ENCODE measurements at regions not wholly inside any gene's neighbourhood (a gene's known extent, or its start where the extent isn't known, plus 50 kb on each side); places are given as distances from the start of the nearest gene placed in this dataset.

DNA sequence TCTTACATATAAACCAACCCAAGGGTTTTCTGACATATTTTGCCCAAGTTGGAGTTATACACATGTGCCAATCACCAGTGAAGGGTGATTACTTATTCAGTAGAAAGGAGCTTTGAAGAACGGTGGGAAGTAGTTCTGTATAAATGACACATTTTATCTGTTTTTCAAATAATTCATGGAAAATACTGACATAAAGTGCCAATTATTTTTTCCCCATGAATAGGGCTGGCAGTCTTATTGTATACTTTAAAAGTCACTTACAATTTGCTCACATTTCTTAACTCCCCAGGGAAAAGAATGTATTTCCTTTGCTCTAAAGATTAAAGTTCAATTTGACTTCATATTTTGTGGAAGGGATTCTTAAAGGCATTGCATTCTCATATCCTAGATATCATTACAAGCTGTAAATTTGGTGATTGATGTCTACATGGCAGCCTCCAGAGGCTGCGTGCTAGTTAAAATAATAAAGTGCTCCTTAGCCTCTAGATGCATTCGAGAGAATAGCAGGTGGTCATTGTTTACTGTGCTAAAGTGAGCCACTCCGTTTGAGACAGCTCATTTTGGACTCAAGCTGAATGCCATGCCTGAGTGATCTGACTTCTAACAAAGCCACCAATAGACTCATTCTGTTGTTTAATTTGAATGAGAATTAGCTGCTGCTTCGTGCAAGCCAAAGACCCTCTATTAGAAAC, 148.8 kb upstream of the NRP1 start:
- TF ChIP-seq, protein P1, sequence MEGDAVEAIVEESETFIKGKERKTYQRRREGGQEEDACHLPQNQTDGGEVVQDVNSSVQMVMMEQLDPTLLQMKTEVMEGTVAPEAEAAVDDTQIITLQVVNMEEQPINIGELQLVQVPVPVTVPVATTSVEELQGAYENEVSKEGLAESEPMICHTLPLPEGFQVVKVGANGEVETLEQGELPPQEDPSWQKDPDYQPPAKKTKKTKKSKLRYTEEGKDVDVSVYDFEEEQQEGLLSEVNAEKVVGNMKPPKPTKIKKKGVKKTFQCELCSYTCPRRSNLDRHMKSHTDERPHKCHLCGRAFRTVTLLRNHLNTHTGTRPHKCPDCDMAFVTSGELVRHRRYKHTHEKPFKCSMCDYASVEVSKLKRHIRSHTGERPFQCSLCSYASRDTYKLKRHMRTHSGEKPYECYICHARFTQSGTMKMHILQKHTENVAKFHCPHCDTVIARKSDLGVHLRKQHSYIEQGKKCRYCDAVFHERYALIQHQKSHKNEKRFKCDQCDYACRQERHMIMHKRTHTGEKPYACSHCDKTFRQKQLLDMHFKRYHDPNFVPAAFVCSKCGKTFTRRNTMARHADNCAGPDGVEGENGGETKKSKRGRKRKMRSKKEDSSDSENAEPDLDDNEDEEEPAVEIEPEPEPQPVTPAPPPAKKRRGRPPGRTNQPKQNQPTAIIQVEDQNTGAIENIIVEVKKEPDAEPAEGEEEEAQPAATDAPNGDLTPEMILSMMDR (conservative IDR thresholded peaks at IDR 0.05; ENCODE audit: low read depth, low read length): no peak
- TF ChIP-seq EZH2 (IDR thresholded peaks at IDR 0.05; ENCODE audit: borderline replicate concordance, low read depth, low read length, poor library complexity, severe bottlenecking): no peak
